CD4-positive, alpha-beta T cell treated with Interleukin-1 beta for 1 hour (primary cell): ENCODE measurements at regions not wholly inside any gene's neighbourhood (a gene's known extent, or its start where the extent isn't known, plus 50 kb on each side); places are given as distances from the start of the nearest gene placed in this dataset.

ENCODE experiments used
- DNase-seq, 2 donors: peaks; one replicate each; pipeline ENCODE4 v3.0.0-alpha.2; 2020 to 2022

DNA sequence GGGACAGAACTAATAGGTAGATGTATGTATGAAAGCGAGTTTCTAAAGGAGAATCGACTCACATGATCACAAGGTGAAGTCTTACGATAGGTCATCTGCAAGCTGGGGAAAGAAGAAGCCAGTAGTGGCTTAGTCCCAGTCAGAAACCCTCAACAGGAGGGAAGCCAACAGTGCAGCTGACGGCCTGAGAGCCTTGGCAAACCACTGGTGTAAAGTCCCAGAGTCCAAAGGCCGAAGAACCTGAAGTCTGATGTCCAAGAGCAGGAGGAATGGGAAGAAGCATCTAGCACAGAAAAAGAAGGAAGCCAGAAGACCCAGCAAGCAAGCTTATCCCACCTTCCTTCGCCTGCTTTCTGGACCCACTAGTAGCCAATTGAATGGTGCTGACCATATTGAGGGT is 507.6 kb upstream of the ARGLU1 start:
- no peak for DNase-seq

DNA sequence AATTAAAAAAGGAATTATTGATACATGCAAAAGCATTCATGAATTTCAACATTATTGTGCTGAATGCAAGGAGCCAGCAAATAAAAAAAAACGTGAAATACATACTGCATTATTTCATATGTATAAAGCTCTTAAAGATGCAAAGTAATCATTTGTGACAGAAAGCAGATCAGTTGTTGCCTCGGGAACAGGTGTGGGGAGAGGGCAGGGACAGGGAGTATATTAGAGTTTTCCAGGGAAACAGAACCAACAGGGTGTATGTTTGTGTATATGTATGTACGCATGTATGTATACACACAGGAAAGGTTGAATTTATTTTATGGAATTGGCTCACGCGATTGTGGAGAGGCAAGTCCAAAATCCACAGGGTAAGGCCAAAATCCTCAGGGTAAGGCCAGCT is 502.9 kb upstream of the ARGLU1 start:
- no peak for DNase-seq

DNA sequence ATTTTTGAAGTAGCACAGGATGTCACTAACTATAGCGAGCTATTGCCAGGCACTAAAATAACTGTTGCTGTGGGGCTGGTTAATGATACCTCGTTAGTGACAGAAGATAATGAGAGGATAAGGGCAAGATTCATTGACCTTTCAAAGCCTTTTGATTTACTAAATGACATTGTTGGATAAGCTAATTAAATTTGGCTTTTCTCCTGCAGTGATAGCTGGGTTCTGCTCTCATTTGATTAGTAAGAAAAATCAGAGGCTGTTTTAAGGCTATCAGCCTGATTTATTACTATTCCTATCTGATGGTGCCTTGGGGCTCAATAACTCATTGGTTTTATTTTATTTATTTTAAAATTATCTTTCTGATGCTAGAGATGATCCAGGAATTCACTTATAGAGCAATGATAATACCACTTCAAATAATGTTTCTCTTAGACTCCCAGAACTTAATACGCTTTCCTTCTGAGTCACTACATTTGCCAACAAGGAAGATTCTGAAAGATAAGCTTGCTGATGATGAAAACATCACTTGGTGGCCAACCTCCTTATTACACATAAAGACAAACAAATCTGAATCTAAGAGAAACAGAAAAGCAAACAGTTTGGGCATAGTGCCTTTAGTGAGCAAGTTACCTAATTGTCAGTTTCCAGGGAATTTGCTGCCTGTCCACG is 501.3 kb upstream of the ARGLU1 start:
- DNase-seq = no peak

DNA sequence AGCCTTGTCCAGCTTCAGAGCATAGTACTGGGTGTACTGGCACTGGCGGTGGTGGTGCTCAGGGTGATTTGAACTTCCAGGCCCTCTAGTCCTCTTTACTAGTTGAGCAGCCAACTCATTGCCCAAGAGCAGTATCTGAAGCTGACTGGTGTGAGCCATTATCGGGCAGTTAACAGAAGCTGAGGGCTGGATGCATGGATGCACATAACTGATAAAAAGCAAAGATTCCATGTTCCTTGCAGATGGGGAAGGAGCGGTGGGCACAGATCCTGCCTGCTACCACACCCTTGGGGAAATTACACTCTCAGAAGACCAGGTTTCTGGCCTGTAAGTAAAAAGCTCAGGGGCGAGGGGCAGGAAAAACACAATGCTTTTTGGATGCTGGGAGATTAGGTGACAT is 499.4 kb upstream of the ARGLU1 start:
- DNase-seq = no peak

DNA sequence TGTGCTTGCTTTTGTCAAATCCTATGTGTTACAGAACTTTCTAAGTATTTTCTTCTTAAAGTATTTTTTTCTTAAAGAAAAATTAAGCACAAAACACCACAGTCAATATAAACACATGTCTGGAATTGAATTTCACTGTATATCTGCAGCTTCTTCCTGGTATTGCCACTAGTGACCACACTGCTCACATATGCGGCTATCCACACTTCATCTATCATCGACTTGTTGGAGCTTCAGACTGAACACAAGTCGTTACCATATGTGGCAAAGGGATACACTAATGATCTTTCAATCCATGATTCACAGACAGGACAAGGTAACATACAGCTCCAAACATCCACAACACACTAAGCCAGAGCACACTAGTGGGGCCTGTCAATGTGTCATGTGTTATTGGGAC is 498.4 kb upstream of the ARGLU1 start:
- DNase-seq = no peak

DNA sequence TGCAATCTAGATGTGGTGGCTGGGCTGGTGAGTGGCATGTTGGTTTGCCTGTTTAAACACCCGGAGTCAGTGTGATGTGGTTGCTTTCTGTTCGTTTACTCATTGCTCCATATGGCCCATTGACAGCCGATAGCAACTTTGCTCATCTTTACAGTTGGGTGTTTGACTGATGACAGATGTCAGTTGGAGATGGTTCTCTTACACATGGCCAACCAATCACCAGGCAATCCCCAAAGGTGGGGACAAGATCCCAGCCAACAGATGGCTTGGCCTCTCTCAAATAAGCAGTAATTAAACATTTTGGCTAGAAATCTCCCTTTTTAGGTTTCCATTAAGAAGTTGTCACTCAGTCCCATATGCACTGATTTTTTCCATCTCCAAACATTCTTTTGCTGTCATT is 497.1 kb upstream of the ARGLU1 start:
- no peak for DNase-seq

DNA sequence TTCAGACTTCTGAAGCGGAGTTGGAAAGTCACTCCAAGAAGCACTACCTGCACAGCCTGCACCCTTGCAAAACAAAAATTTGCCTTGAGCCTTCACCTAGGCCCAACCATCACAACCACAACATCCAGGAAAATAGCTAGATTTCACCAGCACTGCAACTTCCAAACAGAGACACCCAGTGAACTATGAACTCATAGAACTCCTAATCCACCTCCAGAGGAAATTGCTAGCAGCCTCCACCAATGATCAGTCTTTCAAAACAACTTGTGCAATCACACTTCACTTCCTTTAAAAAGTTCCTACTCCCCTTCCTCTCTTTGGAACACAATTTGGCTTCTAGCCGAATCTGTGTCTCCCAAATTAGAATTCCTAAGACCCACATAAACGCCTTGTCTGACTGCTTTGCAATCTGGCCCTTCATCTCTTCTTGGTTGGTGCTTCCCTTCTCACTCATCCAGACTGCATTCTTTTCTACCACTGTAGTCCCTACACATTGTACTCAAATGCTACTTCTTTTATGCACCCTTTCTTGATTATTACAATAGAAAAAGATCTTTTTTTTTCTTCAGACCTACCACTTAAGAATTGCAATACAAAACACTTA is 489.2 kb upstream of the ARGLU1 start:
- no peak for DNase-seq

DNA sequence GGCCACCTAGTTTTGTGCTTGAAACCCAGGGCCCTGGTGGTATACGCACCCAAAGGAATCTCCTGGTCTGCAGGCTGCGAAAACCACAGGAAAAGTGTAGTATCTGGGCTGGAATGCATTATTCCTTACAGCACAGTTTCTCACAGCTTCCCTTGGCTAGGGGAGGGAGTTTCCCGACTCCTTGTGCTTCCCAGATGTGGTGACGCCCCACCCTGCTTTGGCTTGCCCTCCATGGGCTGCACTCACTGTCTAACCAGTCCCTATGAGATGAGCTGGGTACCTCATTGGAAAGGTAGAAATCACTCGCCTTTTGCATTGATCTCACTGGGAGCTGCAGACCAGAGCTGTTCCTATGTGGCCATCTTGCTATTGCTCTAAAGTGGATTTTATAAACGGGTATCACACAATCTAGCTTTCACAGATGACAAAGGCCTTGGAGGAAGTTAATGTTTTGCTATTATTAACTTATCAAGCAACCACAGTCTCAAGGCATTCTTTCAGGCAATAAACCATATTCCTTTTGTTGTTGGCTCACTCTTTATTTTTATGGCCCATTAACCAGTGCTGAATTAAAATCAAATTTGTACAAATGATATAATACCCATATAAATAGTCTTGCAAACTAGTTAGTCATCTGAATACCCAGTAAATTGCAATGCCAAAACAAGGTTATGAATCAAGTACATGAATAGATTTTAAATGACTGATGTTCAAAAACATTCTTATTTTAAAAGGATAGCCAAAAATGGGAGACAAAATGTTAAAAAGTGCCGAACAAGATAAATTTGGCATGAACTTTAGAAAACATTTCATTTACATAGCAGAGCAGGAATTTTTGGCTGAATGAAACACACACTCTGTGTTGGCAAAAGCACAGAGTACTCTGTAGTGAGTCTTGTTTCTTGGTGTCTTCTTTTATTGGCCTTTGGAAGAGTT is 475.4 kb upstream of the ARGLU1 start:
- DNase-seq = no peak

DNA sequence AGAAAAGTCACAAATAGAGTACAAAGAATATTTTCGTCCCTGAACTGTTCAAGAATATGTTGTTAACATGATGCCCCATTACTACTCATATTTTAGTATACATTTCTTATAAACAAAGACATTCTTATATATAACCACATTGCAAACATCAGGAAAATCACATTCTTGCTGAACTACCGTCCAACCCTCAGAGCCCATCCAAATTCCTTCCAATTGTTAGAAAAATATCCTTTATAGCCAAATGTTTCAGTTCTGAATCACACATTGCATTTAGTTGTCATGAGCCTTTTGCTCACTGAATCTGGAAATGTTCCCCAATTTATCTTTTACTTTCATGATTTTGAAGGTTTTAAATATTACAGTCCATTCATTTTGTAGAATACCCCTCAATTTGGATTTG is 467.8 kb upstream of the ARGLU1 start:
- DNase-seq = no peak

DNA sequence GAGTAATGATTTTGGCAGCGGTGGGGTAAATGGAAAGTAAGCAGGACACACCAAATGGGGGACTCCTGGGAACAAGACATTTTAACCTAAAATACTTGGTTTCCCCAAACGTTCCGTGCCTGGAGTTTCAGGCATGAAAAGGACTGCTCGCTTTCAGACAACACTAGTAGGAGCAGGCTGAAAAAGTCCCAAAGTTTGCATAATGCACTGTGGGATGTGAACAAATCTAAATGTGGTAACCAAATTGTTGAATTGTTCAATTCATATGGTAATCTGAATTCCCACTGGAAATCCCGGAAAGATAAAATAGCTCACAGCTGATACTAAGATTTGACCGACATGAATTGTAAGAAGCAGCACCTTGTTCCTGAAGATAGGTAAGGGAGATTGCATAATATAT is 467.2 kb upstream of the ARGLU1 start:
- no peak for DNase-seq

DNA sequence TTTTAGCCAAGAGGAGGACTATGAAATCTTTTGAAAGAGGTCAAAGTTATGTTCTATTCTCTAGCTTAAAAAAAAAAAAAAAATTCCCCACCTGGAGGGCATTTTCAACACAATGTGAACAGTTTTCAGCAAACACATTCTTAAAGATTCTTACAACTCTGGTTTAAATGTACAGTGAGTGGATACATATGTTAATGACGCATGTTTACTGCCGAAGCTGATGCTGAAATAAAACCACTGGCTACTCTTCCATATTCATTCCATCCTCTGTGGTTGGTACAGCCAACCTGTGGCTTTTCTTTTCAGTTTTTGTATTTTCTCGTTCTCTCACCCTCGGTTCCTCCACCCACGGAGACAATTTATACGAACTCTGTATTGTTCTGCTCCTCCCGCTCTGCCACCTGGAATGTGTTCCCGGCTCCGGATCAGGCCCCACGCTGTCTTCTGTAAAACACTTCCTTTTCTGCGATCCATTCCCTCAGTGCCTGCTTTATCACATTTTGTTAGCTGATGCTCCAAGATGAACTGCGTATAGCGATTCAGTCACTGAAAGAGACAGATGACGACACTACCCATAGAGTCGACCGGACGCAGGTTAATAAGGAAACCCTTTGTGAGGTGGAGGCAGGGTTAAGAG is 466.4 kb upstream of the ARGLU1 start:
- no peak for DNase-seq

DNA sequence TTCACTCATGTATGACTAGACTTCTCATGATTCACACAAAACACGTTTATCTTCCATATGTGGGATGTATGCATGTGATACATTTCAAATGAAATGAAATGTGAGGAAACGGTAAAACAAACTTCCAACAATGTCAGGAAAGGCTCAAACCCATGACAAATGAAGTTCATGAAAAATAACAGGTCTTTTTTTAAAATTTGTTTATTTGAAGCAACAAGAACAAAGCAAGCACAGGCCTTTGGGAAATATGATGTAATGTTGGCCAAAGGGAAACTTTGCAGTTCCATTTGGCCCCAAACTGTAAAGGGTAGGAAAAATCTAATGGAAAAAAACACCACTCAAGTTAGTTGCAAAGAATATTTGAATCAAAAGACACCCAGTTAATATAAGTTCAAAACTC is 463.8 kb upstream of the ARGLU1 start:
- DNase-seq = no peak

DNA sequence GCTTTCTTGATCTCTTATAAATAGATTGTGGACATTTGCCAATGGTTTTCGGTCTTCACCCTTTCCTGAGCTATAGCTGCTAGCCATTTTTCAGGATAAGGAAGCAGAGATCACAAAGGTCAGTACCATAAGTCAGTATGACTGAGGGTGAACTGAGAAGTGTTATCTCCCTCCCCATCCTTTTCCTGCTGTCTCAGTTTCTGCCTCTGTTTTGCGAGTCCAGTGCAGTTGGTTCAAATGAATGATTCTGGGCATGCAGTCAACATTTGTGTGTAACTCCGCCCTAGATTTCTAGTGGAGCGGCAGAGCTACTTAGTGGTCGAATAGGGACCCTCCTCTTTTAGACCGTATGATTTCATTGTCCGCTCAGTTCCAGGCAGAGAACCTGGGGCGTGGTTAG is 460.8 kb upstream of the ARGLU1 start:
- DNase-seq = no peak

DNA sequence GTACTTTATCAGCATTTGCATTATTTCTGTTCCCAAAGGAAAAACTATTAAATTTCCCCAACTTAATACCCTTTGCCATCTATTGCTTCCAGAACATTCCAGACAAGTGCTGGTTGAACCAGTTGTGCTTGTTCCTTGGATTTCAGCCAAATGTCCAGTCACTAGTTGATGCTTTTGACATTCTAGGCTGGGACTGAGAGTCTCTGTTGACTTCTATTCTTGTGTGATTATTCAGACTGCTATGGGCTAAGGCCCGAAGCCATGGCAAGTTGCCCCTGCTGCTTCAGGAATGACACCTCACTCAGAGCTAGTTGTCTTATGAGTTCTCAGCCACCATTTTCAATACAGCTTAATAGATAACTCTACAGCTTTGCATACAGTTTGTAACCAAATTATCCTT is 458.1 kb upstream of the ARGLU1 start:
- DNase-seq = no peak

DNA sequence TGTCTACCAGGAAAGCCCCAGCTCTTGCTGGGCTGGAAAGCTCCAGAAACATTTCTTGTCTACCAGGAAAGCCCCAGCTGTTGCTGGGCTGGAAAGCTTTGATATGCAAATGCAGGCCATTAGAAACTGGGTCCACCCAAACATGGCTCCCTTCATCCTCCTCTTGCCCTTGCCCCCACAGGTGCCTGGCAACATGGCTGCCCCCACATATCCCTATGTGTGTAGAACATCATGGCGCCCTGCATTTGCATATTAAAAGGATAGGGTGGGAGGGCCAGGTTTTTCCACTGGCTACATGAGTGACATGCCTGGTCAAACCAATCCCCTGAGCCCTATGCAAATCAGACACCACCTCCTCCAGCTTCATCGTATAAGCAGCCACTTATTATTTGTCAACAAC is 455.4 kb upstream of the ARGLU1 start:
- no peak for DNase-seq

DNA sequence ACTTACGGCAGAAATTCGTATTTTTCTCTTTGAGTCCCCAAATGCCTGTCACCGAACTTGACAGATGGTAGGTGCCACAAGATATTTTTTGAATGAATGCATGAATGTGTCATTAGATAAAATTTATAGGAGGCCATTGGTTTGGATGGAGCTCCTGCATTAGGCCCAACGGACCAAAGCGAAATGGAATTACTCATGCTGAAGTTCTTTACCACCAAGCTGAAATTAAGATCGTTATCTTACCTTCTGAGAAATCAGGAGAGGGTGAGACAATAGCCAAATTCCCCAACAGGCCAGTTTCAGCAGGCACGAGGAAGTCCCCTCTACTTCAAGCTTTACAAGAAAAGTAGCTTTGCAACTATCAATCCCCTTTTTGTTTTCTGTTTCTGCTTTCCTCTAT is 452.5 kb upstream of the ARGLU1 start:
- no peak for DNase-seq

DNA sequence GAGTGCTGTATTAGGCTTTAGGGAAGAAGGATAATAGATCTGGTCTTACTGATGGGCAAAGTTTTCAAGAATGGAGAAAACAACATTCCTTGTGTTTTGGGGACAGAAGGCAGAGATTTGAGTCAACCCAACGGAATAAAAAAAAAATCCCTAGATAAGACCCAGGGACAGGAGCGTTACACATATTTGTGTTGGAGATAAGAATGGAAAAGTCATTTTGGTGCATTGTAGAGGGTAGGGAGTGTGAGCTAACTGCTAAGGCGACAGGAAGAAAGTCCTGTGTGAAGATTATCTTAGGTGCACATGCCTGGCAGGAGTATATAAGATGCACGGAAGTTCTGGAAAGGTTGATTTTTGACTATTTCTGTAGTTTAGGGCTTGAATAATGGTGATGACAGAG is 450.3 kb upstream of the ARGLU1 start:
- no peak for DNase-seq

DNA sequence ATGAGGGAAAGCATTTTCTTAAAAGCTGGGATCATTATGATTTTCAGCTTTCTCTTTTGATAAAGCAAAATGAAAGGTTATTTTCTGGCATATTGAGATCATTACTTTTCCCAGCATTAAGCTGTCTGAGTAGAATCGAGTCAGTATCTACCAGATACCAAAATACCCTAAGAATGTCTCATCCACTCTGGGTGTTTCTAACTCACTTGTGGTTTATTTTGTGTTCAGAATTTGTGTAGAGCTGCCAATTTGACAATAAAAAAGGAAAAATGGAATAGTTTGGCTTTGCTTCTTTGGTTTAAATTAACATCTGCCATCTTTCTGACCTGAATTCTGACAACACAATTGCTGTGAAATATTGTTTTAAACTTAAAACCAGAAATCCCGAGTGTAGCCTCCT is 438.7 kb upstream of the ARGLU1 start:
- DNase-seq = no peak

DNA sequence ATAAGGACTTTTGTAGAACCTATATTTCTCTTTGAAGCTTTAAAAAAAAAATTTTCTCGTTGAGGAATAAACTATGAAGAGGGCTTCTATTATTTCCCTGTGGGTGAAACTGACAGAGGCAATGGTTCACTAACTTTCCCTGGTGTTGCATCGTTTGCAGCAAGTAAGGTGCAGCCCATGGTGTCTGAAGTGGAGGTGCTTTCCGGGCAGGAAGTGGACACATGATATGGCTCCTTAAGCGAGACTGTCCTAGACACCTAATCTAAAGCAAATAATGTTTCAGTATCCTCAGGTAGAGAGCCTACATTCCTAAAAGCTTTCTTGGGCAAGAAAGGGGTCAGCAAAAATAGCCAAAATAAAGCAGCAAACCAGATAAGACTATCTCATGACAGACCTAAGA is 437.6 kb upstream of the ARGLU1 start:
- no peak for DNase-seq

DNA sequence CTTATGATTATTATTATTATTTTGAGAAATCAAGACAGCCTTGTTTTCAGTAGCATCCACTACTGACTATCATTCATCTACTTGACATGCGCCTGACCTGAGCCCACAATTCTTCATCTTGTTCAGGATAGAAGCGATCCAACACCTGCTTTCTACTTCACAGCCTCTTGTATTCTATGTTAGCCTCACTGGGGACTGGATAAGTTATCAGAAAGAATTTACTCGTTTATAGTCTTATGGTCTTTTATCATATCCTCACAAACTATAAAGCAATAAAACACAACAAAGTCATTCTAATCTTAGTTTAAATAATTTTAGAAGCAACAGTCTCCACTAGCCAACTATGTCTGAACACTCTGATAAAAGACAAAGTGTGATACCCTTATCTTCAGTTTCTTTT is 436.0 kb upstream of the ARGLU1 start:
- DNase-seq = no peak

DNA sequence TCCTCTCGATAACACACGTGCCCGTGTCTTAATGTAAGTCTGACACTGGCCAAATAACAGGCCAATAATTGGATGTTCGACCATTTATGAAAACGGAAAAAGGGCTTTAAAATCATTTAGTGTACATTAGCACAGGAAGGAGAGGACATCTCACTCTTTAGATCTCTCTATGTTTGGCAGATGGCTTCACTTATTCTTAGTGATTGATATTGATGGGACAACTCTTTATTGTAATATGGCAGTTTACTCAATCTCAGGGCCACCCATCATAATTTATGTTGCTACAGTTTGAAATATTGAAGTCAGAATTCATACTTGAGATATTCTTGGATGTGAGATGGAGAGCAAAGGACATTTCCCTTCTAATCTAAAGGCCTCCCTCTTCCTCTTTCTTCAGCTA is 430.7 kb upstream of the ARGLU1 start:
- no peak for DNase-seq

DNA sequence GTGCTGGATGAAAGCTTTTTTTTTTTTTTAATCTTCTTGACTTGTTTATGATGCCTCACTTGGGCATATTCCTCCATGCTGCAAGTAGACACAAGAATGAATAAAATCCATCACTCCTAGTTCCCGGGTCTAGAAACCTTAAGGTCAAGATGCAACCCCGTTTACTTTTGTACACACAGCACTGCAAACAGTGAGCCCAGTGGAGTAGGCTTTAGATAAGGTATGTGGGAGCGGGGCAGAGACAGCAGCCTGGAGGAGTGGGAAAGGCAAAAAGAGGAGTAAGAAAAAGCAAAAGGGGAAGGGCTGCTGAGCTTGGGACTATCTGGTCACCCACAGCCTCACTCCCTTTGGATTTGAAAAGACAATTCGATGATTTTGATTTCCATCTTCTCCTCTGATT is 429.8 kb upstream of the ARGLU1 start:
- DNase-seq = no peak

DNA sequence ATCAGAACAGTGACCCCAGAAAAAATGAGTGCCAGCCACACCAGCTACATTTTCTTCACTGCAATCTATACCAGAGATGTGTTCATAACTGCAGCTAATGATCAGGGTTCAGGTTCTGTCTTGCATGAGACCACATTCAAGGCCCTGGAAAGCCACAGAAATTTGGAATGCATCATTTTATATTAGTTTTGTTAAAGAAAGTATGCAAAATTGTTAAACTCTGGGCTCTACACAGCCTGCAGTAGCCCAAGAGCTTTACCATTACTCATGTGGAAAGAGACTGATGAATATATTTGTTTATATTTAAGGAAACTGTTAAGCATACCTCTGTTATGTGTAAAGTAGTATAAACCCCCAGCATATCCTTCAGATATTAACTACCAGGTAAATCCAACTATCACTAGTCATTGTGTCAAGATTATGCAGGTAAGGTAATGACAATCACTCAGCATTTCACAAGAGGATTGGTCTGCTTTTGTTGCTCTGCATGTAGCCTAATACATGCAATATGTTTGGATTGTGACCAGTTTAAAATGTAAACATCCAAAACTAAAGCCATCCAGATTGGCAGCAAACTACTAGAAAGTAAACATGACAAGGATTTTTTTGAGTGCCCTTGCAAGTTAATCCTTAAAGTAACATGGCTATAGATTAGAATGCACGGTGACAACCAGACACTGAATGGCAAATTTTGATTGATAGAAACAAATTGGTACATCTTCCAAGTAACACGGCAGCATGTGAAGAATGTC is 429.1 kb upstream of the ARGLU1 start:
- DNase-seq = no peak
